Spinal cord (tissue), 9 donors: ENCODE measurements at regions not wholly inside any gene's neighbourhood (a gene's known extent, or its start where the extent isn't known, plus 50 kb on each side); places are given as distances from the start of the nearest gene placed in this dataset.
A peak's percentile ranks its signal among the peaks of the same experiment; 100 is the strongest.
"Not testable (repeated sequence)": the region's sequence is repeated elsewhere in the genome, so short reads cannot be mapped to it uniquely, and the experiment has no call there.

ENCODE experiments used
- DNase-seq, 6 donors: peaks; one replicate each; pipeline versions ENCODE4 v3.0.0 to v3.0.0-alpha.2; 2013 to 2015; ENCODE audit warnings: low spot score in 6 of 6, low read depth in 4 of 6
- H3K27ac ChIP-seq: one replicate; pipeline ENCODE4 v1.5.1; 2013; ENCODE audit warnings: low read depth, low read length, control low read depth
- H3K27me3 ChIP-seq: one replicate; pipeline ENCODE4 v1.6.1; 2013; ENCODE audit warnings: low read length; ENCODE audit not compliant: control insufficient read depth, insufficient read depth
- H3K36me3 ChIP-seq: one replicate; pipeline ENCODE4 v1.6.1; 2013; ENCODE audit warnings: low read length; ENCODE audit not compliant: control insufficient read depth, insufficient read depth
- H3K4me1 ChIP-seq: one replicate; pipeline ENCODE4 v1.6.1; 2013; ENCODE audit warnings: low read length; ENCODE audit not compliant: control insufficient read depth, insufficient read depth
- H3K4me3 ChIP-seq: one replicate; pipeline ENCODE4 v1.5.1; 2013; ENCODE audit warnings: low read depth, low read length, control low read depth
- H3K9me3 ChIP-seq: one replicate; pipeline ENCODE4 v1.6.1; 2013; ENCODE audit warnings: low read length; ENCODE audit not compliant: control insufficient read depth, insufficient read depth
- WGBS: methylation state at CpG from one replicate; pipeline ENCODE4 v1.1.5; 2013; ENCODE audit warnings: missing lambda C conversion rate; ENCODE audit not compliant: insufficient coverage; 5-methylcytosine and 5-hydroxymethylcytosine counted together
- donor health status: healthy.

- Histone ChIP-seq H3K36me3 (no peaks in the 10 kb centered on the region), H3K9me3 (no peaks in the 10 kb centered on the region), H3K4me3 (no peak overlapping the region), H3K4me1 (peaks cover 6% of the 10 kb centered on the region), H3K27me3 (no peaks in the 10 kb centered on the region), H3K27ac (no peak overlapping the region)
- WGBS: 100% methylated on average over 1 of the region's 3 CpGs
- DNase-seq: no peak
Observed at GRCh38 chr6:163698086-163698485, 283.6 kb downstream of the QKI start.

GRCh38 chr6:163696311-163696710 is 281.8 kb downstream of the QKI start:
- not testable (repeated sequence) for H3K4me3 ChIP-seq, H3K36me3 ChIP-seq, DNase-seq, H3K27ac ChIP-seq, H3K9me3 ChIP-seq, H3K4me1 ChIP-seq, H3K27me3 ChIP-seq
- 91% methylated on average over 3 of the region's 4 CpGs for WGBS

- Histone ChIP-seq H3K4me3 (no peak overlapping the region), H3K27ac (no peak overlapping the region), H3K27me3 (no peaks in the 10 kb centered on the region), H3K4me1 (no peaks in the 10 kb centered on the region), H3K36me3 (no peaks in the 10 kb centered on the region), H3K9me3 (no peaks in the 10 kb centered on the region)
- WGBS: 55% methylated on average over 5 of the region's 8 CpGs
- peak in 1 of 6 donors; percentile 28 for DNase-seq
Observed at GRCh38 chr6:163695414-163695864, 280.9 kb downstream of the QKI start.

- no peak for DNase-seq
Observed at GRCh38 chr6:163694988-163695398, 280.5 kb downstream of the QKI start.

GRCh38 chr6:163694072-163694471 is 279.6 kb downstream of the QKI start:
- no peaks in the 10 kb centered on the region for H3K36me3 ChIP-seq
- WGBS: 94% methylated on average over 1 of the region's 3 CpGs
- no peak overlapping the region for H3K4me3 ChIP-seq
- no peak for DNase-seq
- H3K27ac ChIP-seq: no peak overlapping the region
- no peaks in the 10 kb centered on the region for H3K4me1 ChIP-seq
- H3K27me3 ChIP-seq: no peaks in the 10 kb centered on the region
- H3K9me3 ChIP-seq: no peaks in the 10 kb centered on the region

More at GRCh38 chr6:163694988-163695398, 280.5 kb downstream of the QKI start:
- Histone ChIP-seq H3K9me3 (no peaks in the 10 kb centered on the region), H3K4me3 (no peak overlapping the region), H3K27ac (no peak overlapping the region), H3K27me3 (no peaks in the 10 kb centered on the region), H3K36me3 (no peaks in the 10 kb centered on the region), H3K4me1 (no peaks in the 10 kb centered on the region)
- 86% methylated on average over 5 of the region's 6 CpGs for WGBS

GRCh38 chr6:163691049-163691448 is 276.5 kb downstream of the QKI start:
- Histone ChIP-seq H3K9me3 (no peaks in the 10 kb centered on the region), H3K36me3 (no peaks in the 10 kb centered on the region), H3K4me1 (peaks cover 7% of the 10 kb centered on the region), H3K27ac (no peak overlapping the region), H3K4me3 (no peak overlapping the region), H3K27me3 (no peaks in the 10 kb centered on the region)
- DNase-seq: no peak
- 92% methylated on average over 6 of the region's 8 CpGs for WGBS

GRCh38 chr6:163688739-163689362 is 274.3 kb downstream of the QKI start:
- H3K27me3 ChIP-seq: no peaks in the 10 kb centered on the region
- no peaks in the 10 kb centered on the region for H3K9me3 ChIP-seq
- no peak overlapping the region for H3K27ac ChIP-seq
- no peaks in the 10 kb centered on the region for H3K36me3 ChIP-seq
- H3K4me1 ChIP-seq: peaks cover 7% of the 10 kb centered on the region
- 74% methylated on average over 5 of the region's 6 CpGs for WGBS
- no peak overlapping the region for H3K4me3 ChIP-seq
- DNase-seq: peak in 1 of 6 donors; percentile 42

GRCh38 chr6:163687075-163687474 is 272.6 kb downstream of the QKI start:
- no CpG with 5 or more reads among the region's 2 CpGs for WGBS
- peaks cover 7% of the 10 kb centered on the region for H3K4me1 ChIP-seq

GRCh38 chr6:163686301-163686700 is 271.8 kb downstream of the QKI start:
- peak in 1 of 6 donors; percentile 73 for DNase-seq
- H3K4me3 ChIP-seq: no peak overlapping the region
- no CpG with 5 or more reads among the region's 2 CpGs for WGBS
- peaks cover 4% of the 10 kb centered on the region for H3K9me3 ChIP-seq
- peaks cover 7% of the 10 kb centered on the region for H3K4me1 ChIP-seq
- no peaks in the 10 kb centered on the region for H3K27me3 ChIP-seq
- no peaks in the 10 kb centered on the region for H3K36me3 ChIP-seq
- no peak overlapping the region for H3K27ac ChIP-seq

More at GRCh38 chr6:163687075-163687474, 272.6 kb downstream of the QKI start:
- H3K9me3 ChIP-seq: peaks cover 4% of the 10 kb centered on the region
- H3K27ac ChIP-seq: no peak overlapping the region
- no peaks in the 10 kb centered on the region for H3K36me3 ChIP-seq
- H3K4me3 ChIP-seq: no peak overlapping the region
- no peak for DNase-seq
- no peaks in the 10 kb centered on the region for H3K27me3 ChIP-seq

GRCh38 chr6:163683105-163683622 is 268.6 kb downstream of the QKI start:
- Histone ChIP-seq H3K4me3 (no peak overlapping the region), H3K9me3 (peaks cover 4% of the 10 kb centered on the region), H3K4me1 (peaks cover 3% of the 10 kb centered on the region), H3K27me3 (no peaks in the 10 kb centered on the region), H3K36me3 (no peaks in the 10 kb centered on the region), H3K27ac (no peak overlapping the region)
- WGBS: no CpG with 5 or more reads among the region's 1 CpG
- DNase-seq: no peak
